H1 (cell line): ENCODE measurements at regions not wholly inside any gene's neighbourhood (a gene's known extent, or its start where the extent isn't known, plus 50 kb on each side); places are given as distances from the start of the nearest gene placed in this dataset.

Experiments used
- CTCF ChIA-PET: fragments of 300-600 bp; sonication (Branson Sonifier 250); formaldehyde crosslinking; loops from one replicate; lab custom pipeline; 2021; ENCODE audit not compliant: partially characterized antibody; lab: Charles Lee
- POLR2A ChIA-PET: fragments of 300-600 bp; sonication (Branson Sonifier 250); formaldehyde crosslinking; loops from one replicate; lab custom pipeline; 2021; ENCODE audit warnings: inconsistent platforms; ENCODE audit not compliant: partially characterized antibody; lab: Charles Lee
- DNase-seq, 2 experiments: peaks; one replicate each; pipeline versions ENCODE4 v3.0.0 to v3.0.0-alpha.2; 2010 to 2022; ENCODE audit warnings: low spot score in 2 of 2, low read depth in 1 of 2, mixed read lengths in 1 of 2
- FAIRE-seq: peaks from 2 replicates; lab custom pipeline; 2011; peaks lifted over from hg19 to GRCh38; lab: Jason Lieb, UNC
- H2AFZ ChIP-seq: 2 replicates; pipeline ENCODE4 v1.8.1; 2012; ENCODE audit warnings: low read length, inconsistent platforms
- H2AK5ac ChIP-seq: 2 replicates; pipeline ENCODE4 v1.6.1; 2013; ENCODE audit warnings: low read depth, low read length
- H2BK120ac ChIP-seq: replicated peaks from 2 replicates; pipeline ENCODE3; 2013; ENCODE audit warnings: low read depth, low read length, inconsistent platforms
- H2BK12ac ChIP-seq: 2 replicates; pipeline ENCODE4 v1.6.1; 2013; ENCODE audit warnings: low read depth, low read length
- H2BK15ac ChIP-seq: 2 replicates; pipeline ENCODE4 v1.6.1; 2013; ENCODE audit warnings: low read length
- H2BK20ac ChIP-seq: 2 replicates; pipeline ENCODE4 v1.6.1; 2013; ENCODE audit warnings: low read length
- H2BK5ac ChIP-seq: 2 replicates; pipeline ENCODE4 v1.6.1; 2013; ENCODE audit warnings: low read depth, low read length
- H3K14ac ChIP-seq: 2 replicates; pipeline ENCODE4 v1.6.1; 2013; ENCODE audit warnings: inconsistent platforms; ENCODE audit not compliant: insufficient read length
- H3K18ac ChIP-seq: 2 replicates; pipeline ENCODE4 v1.6.1; 2013; ENCODE audit warnings: low read length; ENCODE audit errors: extremely low read depth
- H3K23ac ChIP-seq: 2 replicates; pipeline ENCODE4 v1.6.1; 2013; ENCODE audit warnings: inconsistent platforms; ENCODE audit not compliant: insufficient read length
- H3K23me2 ChIP-seq: 2 replicates; pipeline ENCODE4 v1.6.1; 2013; ENCODE audit warnings: low read depth, low read length
- H3K27ac ChIP-seq: 2 replicates; pipeline ENCODE4 v1.6.1; 2011; ENCODE audit warnings: low read depth, low read length, inconsistent platforms
- H3K27me3 ChIP-seq, 4 experiments: replicated peaks in 1 of 4; 1 replicate in 1 of 4; 2 replicates in 3 of 4; pipeline versions ENCODE4 v1.6.1 to v1.8.1; 2011 to 2013; ENCODE audit warnings: low read length in 3 of 4, mild to moderate bottlenecking in 3 of 4, inconsistent platforms in 2 of 4, mixed read lengths in 2 of 4, moderate library complexity in 1 of 4; ENCODE audit not compliant: control insufficient read depth in 3 of 4, insufficient read depth in 3 of 4; ENCODE audit errors: extremely low read depth in 1 of 4
- H3K36me3 ChIP-seq, 4 experiments: 2 replicates each; pipeline versions ENCODE4 v1.6.1 to v1.8.1; 2011 to 2013; ENCODE audit warnings: mild to moderate bottlenecking in 4 of 4, low read length in 3 of 4, moderate library complexity in 2 of 4, control low read depth in 1 of 4, inconsistent platforms in 1 of 4; ENCODE audit not compliant: insufficient read depth in 4 of 4, control insufficient read depth in 2 of 4
- H3K4ac ChIP-seq: replicated peaks from 2 replicates; pipeline ENCODE3; 2013; ENCODE audit warnings: low read length, low read depth, mixed read lengths, inconsistent platforms; ENCODE audit not compliant: insufficient read length
- H3K4me1 ChIP-seq, 4 experiments: replicated peaks in 1 of 4; 1 replicate in 1 of 4; 2 replicates in 3 of 4; pipeline versions ENCODE4 v1.6.1 to v1.8.1; 2011 to 2013; ENCODE audit warnings: low read length in 3 of 4, inconsistent platforms in 2 of 4, mixed read lengths in 1 of 4; ENCODE audit not compliant: insufficient read depth in 4 of 4, control insufficient read depth in 3 of 4
- H3K4me2 ChIP-seq, 2 experiments: 2 replicates each; pipeline versions ENCODE4 v1.6.1 to v1.8.1; 2011 to 2013; ENCODE audit warnings: low read depth in 2 of 2, low read length in 2 of 2, control low read depth in 1 of 2, inconsistent platforms in 1 of 2, mild to moderate bottlenecking in 1 of 2; ENCODE audit not compliant: insufficient read depth in 1 of 2
- H3K4me3 ChIP-seq, 4 experiments: fragments of 200-600, 300-600 bp in 1 of 4; sonication (generic), shearing (Covaris generic), sonication (Bioruptor Twin) in 1 of 4; 2 replicates each; pipeline versions ENCODE4 v1.5.1 to v1.8.1; 2011 to 2016; ENCODE audit warnings: low read length in 4 of 4, low read depth in 3 of 4, control low read depth in 2 of 4, inconsistent platforms in 2 of 4, mild to moderate bottlenecking in 2 of 4, mixed read lengths in 1 of 4, moderate library complexity in 1 of 4; ENCODE audit not compliant: insufficient read depth in 2 of 4; ENCODE audit errors: extremely low read depth in 1 of 4
- H3K56ac ChIP-seq: replicated peaks from 2 replicates; pipeline ENCODE3; 2013; ENCODE audit warnings: low read depth, mild to moderate bottlenecking, mixed read lengths, low read length, inconsistent platforms; ENCODE audit not compliant: insufficient read length
- H3K79me1 ChIP-seq: 2 replicates; pipeline ENCODE4 v1.6.1; 2013; ENCODE audit warnings: low read depth, low read length, control low read depth
- H3K79me2 ChIP-seq, 2 experiments: 2 replicates each; pipeline versions ENCODE4 v1.6.1 to v1.8.1; 2012 to 2013; ENCODE audit warnings: low read length in 2 of 2, mild to moderate bottlenecking in 2 of 2, inconsistent platforms in 1 of 2; ENCODE audit not compliant: insufficient read depth in 2 of 2, control insufficient read depth in 1 of 2
- H3K9ac ChIP-seq, 4 experiments: replicated peaks in 1 of 4; 1 replicate in 1 of 4; 2 replicates in 3 of 4; pipeline versions ENCODE4 v1.6.1 to v1.8.1; 2011 to 2013; ENCODE audit warnings: low read depth in 3 of 4, low read length in 3 of 4, control low read depth in 2 of 4, mild to moderate bottlenecking in 2 of 4, moderate library complexity in 2 of 4, inconsistent platforms in 1 of 4; ENCODE audit errors: extremely low read depth in 1 of 4
- H3K9me3 ChIP-seq, 2 experiments: 2 replicates each; pipeline versions ENCODE4 v1.6.1 to v1.8.1; 2012 to 2013; ENCODE audit warnings: mild to moderate bottlenecking in 2 of 2, moderate library complexity in 2 of 2, control low read depth in 1 of 2, inconsistent platforms in 1 of 2, low read depth in 1 of 2, low read length in 1 of 2, mixed read lengths in 1 of 2; ENCODE audit not compliant: insufficient read depth in 2 of 2
- H4K20me1 ChIP-seq, 2 experiments: replicated peaks in 1 of 2; 2 replicates each; pipeline versions ENCODE3 to v1.8.1; 2011 to 2013; ENCODE audit warnings: inconsistent platforms in 2 of 2, low read length in 2 of 2, mild to moderate bottlenecking in 1 of 2; ENCODE audit not compliant: insufficient read depth in 2 of 2, control insufficient read depth in 1 of 2
- H4K5ac ChIP-seq: 2 replicates; pipeline ENCODE4 v1.6.1; 2013; ENCODE audit warnings: low read length, low read depth, mixed read lengths, inconsistent platforms; ENCODE audit not compliant: insufficient read length
- H4K8ac ChIP-seq: 2 replicates; pipeline ENCODE4 v1.8.0; 2013; ENCODE audit warnings: mild to moderate bottlenecking, moderate library complexity, low read length, inconsistent platforms; ENCODE audit not compliant: insufficient read depth; ENCODE audit errors: extremely low read depth
- H4K91ac ChIP-seq: replicated peaks from 2 replicates; pipeline ENCODE3; 2013; ENCODE audit warnings: low read length, mixed read lengths, inconsistent platforms; ENCODE audit not compliant: insufficient read length
- BCL11A ChIP-seq, 2 experiments: IDR thresholded peaks; one replicate each; pipeline ENCODE4 v1.6.1; 2011; ENCODE audit warnings: low read depth in 2 of 2, low read length in 2 of 2, mild to moderate bottlenecking in 2 of 2
- GABPA ChIP-seq: IDR thresholded peaks from 2 replicates; pipeline ENCODE4 v1.6.1; 2011; ENCODE audit warnings: mild to moderate bottlenecking, low read length, moderate library complexity, borderline replicate concordance; ENCODE audit not compliant: insufficient read depth
- MAX ChIP-seq: IDR thresholded peaks from 2 replicates; pipeline ENCODE4 v1.6.1; 2012; ENCODE audit warnings: inconsistent platforms
- RBBP5 ChIP-seq: IDR thresholded peaks from 2 replicates; pipeline ENCODE4 v1.7.1; 2012; ENCODE audit warnings: low read depth, mild to moderate bottlenecking, inconsistent platforms, low read length, moderate library complexity, borderline replicate concordance
- SIX5 ChIP-seq: IDR thresholded peaks from 2 replicates; pipeline ENCODE4 v1.6.1; 2011; ENCODE audit warnings: mild to moderate bottlenecking, low read depth, low read length
- SP1 ChIP-seq: IDR thresholded peaks from 2 replicates; pipeline ENCODE4 v1.6.1; 2011; ENCODE audit warnings: low read depth, low read length
- SP4 ChIP-seq: IDR thresholded peaks from 2 replicates; pipeline ENCODE4 v1.6.1; 2012; ENCODE audit warnings: low read length, inconsistent platforms
- TCF12 ChIP-seq: IDR thresholded peaks from 2 replicates; pipeline ENCODE4 v1.6.1; 2011; ENCODE audit warnings: low read depth, mild to moderate bottlenecking, low read length
- WGBS, 2 experiments: shearing (Covaris generic) in 1 of 2; methylation state at CpG; one replicate each; pipeline versions ENCODE4 v1.1.6 to v1.1.7; 2013 to 2015; ENCODE audit warnings: low lambda C conversion rate in 2 of 2, mixed read lengths in 2 of 2, inconsistent platforms in 1 of 2, low coverage in 1 of 2, missing lambda C conversion rate in 1 of 2; ENCODE audit not compliant: insufficient replicate concordance in 2 of 2, insufficient coverage in 1 of 2, insufficient read length in 1 of 2; ENCODE audit errors: extremely low coverage in 1 of 2, missing lambda C conversion rate in 1 of 2; 5-methylcytosine and 5-hydroxymethylcytosine counted together

- Histone ChIP-seq H4K8ac (no peak overlapping the region), H3K27ac (no peak overlapping the region), H2BK20ac (no peak overlapping the region), H3K4me1 (peaks cover 0 to 3% (median 1%) of the 10 kb centered on the region in 4 experiments; a peak in 2 of 7 replicates), H3K79me1 (no peaks in the 10 kb centered on the region), H3K9me3 (no peaks in the 10 kb centered on the region), H3K23ac (no peak overlapping the region), H2BK5ac (no peak overlapping the region), H3K4ac (no peak overlapping the region), H3K79me2 (no peaks in the 10 kb centered on the region), H4K91ac (no peak overlapping the region), H2AFZ (peak overlapping the region; percentile 56), H4K20me1 (no peaks in the 10 kb centered on the region), H3K18ac (no peak overlapping the region), H3K9ac (no peak overlapping the region), H2BK15ac (no peak overlapping the region), H2BK12ac (no peak overlapping the region), H3K27me3 (no peaks in the 10 kb centered on the region), H3K56ac (no peak overlapping the region), H3K14ac (no peak overlapping the region), H3K36me3 (no peaks in the 10 kb centered on the region), H2AK5ac (no peak overlapping the region), H2BK120ac (no peak overlapping the region), H3K23me2 (no peaks in the 10 kb centered on the region), H3K4me3 (no peak overlapping the region), H4K5ac (no peak overlapping the region), H3K4me2 (no peak overlapping the region)
- WGBS, 2 experiments: 82% methylated on average over 4 of the region's 4 CpGs; no CpG with 5 or more reads in 1 of the 2 experiments
- FAIRE-seq (no peak), DNase-seq (no peak)
- no peak for TF ChIP-seq RBBP5
- no peak for TF ChIP-seq SP1
- TF ChIP-seq MAX: no peak
- TF ChIP-seq BCL11A (IDR thresholded peaks at IDR 0.05; ENCODE audit: low read depth in 2 of 2, low read length in 2 of 2): no peak
- TF ChIP-seq SP4: no peak
- TF ChIP-seq GABPA: no peak
- TF ChIP-seq TCF12: no peak
- TF ChIP-seq SIX5: no peak
- CTCF ChIA-PET: interaction anchor here (1.2 kb wide), 1 partner anchor 740 kb away, joined by 3 read pairs; no protein-coding TSS in a partner anchor
- POLR2A ChIA-PET: no interaction called here
Observed at GRCh38 chr5:118195211-118195610, 793.1 kb downstream of the DTWD2 start.
